ENCODE measurements at regions not wholly inside any gene's neighbourhood (a gene's known extent, or its start where the extent isn't known, plus 50 kb on each side); places are given as distances from the start of the nearest gene placed in this dataset.

DNA sequence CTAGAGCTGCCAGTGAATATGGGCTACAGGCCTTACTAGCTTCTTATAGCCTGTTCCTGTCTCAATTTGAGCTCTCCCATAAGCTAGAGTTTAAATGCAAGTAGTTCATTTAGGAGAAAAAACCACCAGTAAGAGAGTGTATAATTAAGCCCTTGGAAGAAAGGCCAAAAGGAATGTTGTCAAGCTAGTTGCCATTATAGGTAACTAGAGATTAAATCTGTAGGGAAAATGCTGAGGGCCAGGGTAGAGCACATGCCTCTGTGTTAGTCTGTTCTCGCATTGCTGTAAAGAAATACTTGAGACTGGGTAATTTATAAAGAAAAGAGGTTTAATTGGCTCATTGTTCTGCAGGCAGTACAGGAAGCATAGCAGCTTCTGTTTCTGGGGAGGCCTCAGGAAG lies 410.2 kb downstream of the MID1IP1 start:
- no peak for TF ChIP-seq CTCF (IDR thresholded peaks at IDR 0.05)
- no peak overlapping the region for H3K4me3 ChIP-seq
- no peak overlapping the region for H3K27ac ChIP-seq
- DNase-seq (ENCODE audit: low spot score) = no peak

DNA sequence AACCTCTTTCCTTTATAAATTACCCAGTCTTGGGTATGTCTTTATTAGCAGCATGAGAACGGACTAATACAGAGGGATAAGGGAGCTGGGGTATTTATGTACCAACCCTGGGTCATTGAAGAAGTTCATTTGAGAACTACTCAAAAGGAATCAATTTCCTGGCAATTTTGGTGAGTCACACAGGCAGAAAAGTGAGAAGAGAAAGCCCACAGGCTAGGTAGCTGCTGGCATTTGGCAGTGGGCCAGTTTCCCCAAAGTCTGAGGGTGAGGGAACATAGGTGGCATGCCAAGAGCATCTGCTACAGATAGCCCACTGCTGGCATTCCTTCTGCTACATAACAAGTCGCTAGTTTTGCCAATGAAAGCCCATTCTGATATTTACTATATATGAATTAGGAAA lies 411.2 kb downstream of the MID1IP1 start:
- DNase-seq (ENCODE audit: low spot score) = no peak
- H3K27ac ChIP-seq = no peak overlapping the region
- TF ChIP-seq CTCF (IDR thresholded peaks at IDR 0.05) = no peak
- H3K4me3 ChIP-seq = no peak overlapping the region

GRCh38 chrX:39214387-39215126 lies 413.3 kb downstream of the MID1IP1 start:
- no peak for TF ChIP-seq CTCF (IDR thresholded peaks at IDR 0.05)
- no peak for DNase-seq (ENCODE audit: low spot score)
- no peak overlapping the region for H3K4me3 ChIP-seq
- no peak overlapping the region for H3K27ac ChIP-seq

GRCh38 chrX:39220952-39221351 lies 419.7 kb downstream of the MID1IP1 start:
- no peak for TF ChIP-seq CTCF (IDR thresholded peaks at IDR 0.05)
- H3K27ac ChIP-seq = no peak overlapping the region
- H3K4me3 ChIP-seq = no peak overlapping the region
- no peak for DNase-seq (ENCODE audit: low spot score)

DNA sequence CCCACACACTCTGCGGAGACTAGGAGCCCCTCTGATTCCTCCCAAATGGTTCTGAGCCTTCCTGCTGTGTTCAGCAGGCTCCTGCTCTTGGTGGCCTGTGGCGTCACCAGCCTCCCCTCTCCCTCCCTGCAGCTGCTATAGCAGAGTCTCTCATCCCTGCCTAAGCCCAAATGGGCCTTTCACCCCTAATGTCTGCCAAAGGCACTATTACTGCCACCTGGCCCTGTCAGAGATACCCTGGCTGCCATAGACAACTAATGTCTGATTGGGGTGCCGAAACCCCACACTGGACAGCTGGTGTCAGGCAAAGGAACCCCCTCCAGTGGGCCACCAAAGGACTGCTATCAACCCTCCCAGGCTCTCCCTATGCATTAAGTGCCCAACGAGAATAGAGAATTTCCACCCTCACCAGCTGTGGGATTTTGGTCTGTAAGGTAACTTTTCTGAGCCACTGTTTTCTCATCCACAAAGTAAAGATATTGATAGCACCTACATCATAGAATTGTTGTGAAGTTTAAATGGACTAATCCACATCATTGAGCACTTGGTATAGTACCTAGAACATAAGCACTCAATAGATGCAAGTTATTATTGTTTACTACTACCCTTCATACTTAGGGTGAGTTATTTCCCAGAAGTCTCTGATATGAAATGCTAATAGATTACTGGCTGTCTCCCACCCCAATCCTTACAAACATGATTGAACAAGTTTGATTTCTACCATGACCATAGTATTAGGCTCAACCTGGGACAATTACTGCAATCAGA lies 421.3 kb downstream of the MID1IP1 start:
- TF ChIP-seq CTCF (IDR thresholded peaks at IDR 0.05) = no peak
- Histone ChIP-seq H3K4me3 (no peak overlapping the region), H3K27ac (no peak overlapping the region)
- no peak for DNase-seq (ENCODE audit: low spot score)

DNA sequence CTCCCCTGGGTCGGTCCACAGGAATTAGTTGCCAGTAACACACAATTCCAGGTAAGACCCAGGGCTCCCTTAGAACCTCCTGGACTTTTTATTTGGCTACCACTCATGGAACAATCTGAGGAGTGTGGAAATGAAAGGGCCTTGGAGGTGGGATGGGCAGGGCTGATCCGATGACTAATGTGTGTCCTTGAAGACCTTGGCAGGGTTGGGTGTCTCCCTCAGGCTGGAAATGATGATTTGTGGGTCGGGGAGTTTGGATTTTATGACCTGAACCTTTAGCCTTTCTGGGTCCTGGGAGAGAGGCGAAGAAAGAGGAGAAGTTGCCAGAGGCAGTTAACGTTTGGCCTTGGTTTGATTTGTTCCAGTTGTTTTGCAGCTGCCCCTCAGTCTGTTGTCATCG lies 425.0 kb downstream of the MID1IP1 start:
- no peak for DNase-seq (ENCODE audit: low spot score)
- no peak overlapping the region for H3K4me3 ChIP-seq
- no peak for TF ChIP-seq CTCF (IDR thresholded peaks at IDR 0.05)

DNA sequence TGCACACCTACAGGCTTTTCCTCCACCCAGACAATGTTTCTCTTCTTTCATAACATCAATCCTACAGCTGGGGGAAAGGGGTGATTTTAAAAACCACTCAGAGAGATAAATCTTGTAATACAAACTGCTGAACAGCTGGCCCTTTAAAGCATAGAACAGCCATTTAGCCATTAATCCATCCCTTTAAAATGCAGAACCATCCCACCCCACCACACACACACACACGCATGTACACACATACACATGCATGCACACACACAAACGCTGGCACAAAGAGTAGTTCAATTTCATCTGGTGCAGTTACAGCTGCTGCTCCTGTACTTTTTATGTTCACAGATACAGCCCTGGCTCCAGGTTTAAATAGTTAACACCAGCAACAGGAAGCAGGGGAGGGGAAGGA lies 426.1 kb downstream of the MID1IP1 start:
- DNase-seq (ENCODE audit: low spot score) = no peak
- no peak overlapping the region for H3K27ac ChIP-seq
- H3K4me3 ChIP-seq = no peak overlapping the region
- no peak for TF ChIP-seq CTCF (IDR thresholded peaks at IDR 0.05)

More for the DNA sequence above, 425.0 kb downstream of the MID1IP1 start:
- H3K27ac ChIP-seq = no peak overlapping the region

Measured in coronary artery (tissue), 2 donors.